ENCODE measurements at regions not wholly inside any gene's neighbourhood (a gene's known extent, or its start where the extent isn't known, plus 50 kb on each side); places are given as distances from the start of the nearest gene placed in this dataset.

- H3K27ac Mint-ChIP-seq: no peak overlapping the region
- H3K27me3 Mint-ChIP-seq (ENCODE audit: insufficient read depth): peaks cover 2% of the 10 kb centered on the region; the same call in 1 of the 2 replicates
- TF ChIP-seq CTCF (IDR thresholded peaks at IDR 0.05): no peak
- no peaks in the 10 kb centered on the region for H3K9me3 Mint-ChIP-seq
- DNase-seq: no peak
- H3K4me3 Mint-ChIP-seq: no peak overlapping the region
- H3K4me1 Mint-ChIP-seq (ENCODE audit: low read depth): peaks cover 64% of the 10 kb centered on the region
- H3K36me3 Mint-ChIP-seq (ENCODE audit: low read depth): no peaks in the 10 kb centered on the region
Measured at GRCh38 chr5:143638654-143639053, 173.3 kb upstream of the HMHB1 start.

- peaks cover 3% of the 10 kb centered on the region; the same call in 1 of the 2 replicates for H3K27me3 Mint-ChIP-seq (ENCODE audit: insufficient read depth)
- peak overlapping the region; percentile 63 for H3K27ac Mint-ChIP-seq
- H3K36me3 Mint-ChIP-seq (ENCODE audit: low read depth): no peaks in the 10 kb centered on the region
- peak overlapping the region; percentile 9; the same call in 1 of the 2 replicates for H3K4me3 Mint-ChIP-seq
- no peaks in the 10 kb centered on the region for H3K9me3 Mint-ChIP-seq
- no peak for TF ChIP-seq CTCF (IDR thresholded peaks at IDR 0.05)
- H3K4me1 Mint-ChIP-seq (ENCODE audit: low read depth): peaks cover 51% of the 10 kb centered on the region
- DNase-seq: no peak
Measured at GRCh38 chr5:143636931-143637528, 174.9 kb upstream of the HMHB1 start.

- Mint-ChIP-seq H3K36me3 (ENCODE audit: low read depth) (no peaks in the 10 kb centered on the region), H3K4me3 (no peak overlapping the region), H3K27me3 (ENCODE audit: insufficient read depth) (peaks cover 3% of the 10 kb centered on the region; the same call in 1 of the 2 replicates), H3K9me3 (no peaks in the 10 kb centered on the region), H3K27ac (no peak overlapping the region), H3K4me1 (ENCODE audit: low read depth) (peaks cover 40% of the 10 kb centered on the region)
- TF ChIP-seq CTCF (IDR thresholded peaks at IDR 0.05): no peak
- no peak for DNase-seq
Measured at GRCh38 chr5:143635888-143636287, 176.1 kb upstream of the HMHB1 start.

GRCh38 chr5:143635146-143635752, 176.7 kb upstream of the HMHB1 start:
- H3K27me3 Mint-ChIP-seq (ENCODE audit: insufficient read depth): peaks cover 3% of the 10 kb centered on the region; the same call in 1 of the 2 replicates
- H3K9me3 Mint-ChIP-seq: no peaks in the 10 kb centered on the region
- no peak for DNase-seq
- H3K27ac Mint-ChIP-seq: peak overlapping the region; percentile 24; the same call in 1 of the 2 replicates
- peaks cover 46% of the 10 kb centered on the region for H3K4me1 Mint-ChIP-seq (ENCODE audit: low read depth)
- H3K4me3 Mint-ChIP-seq: no peak overlapping the region
- H3K36me3 Mint-ChIP-seq (ENCODE audit: low read depth): no peaks in the 10 kb centered on the region
- TF ChIP-seq CTCF (IDR thresholded peaks at IDR 0.05): no peak

GRCh38 chr5:143634689-143635088, 177.3 kb upstream of the HMHB1 start:
- no peaks in the 10 kb centered on the region for H3K9me3 Mint-ChIP-seq
- H3K36me3 Mint-ChIP-seq (ENCODE audit: low read depth): no peaks in the 10 kb centered on the region
- H3K4me3 Mint-ChIP-seq: no peak overlapping the region
- no peak for DNase-seq
- no peak overlapping the region for H3K27ac Mint-ChIP-seq
- H3K27me3 Mint-ChIP-seq (ENCODE audit: insufficient read depth): peaks cover 3% of the 10 kb centered on the region; the same call in 1 of the 2 replicates
- no peak for TF ChIP-seq CTCF (IDR thresholded peaks at IDR 0.05)
- peaks cover 51% of the 10 kb centered on the region for H3K4me1 Mint-ChIP-seq (ENCODE audit: low read depth)
